Osteoblast (primary cell): ENCODE measurements at regions not wholly inside any gene's neighbourhood (a gene's known extent, or its start where the extent isn't known, plus 50 kb on each side); places are given as distances from the start of the nearest gene placed in this dataset.

Source experiments
- DNase-seq: peaks from one replicate; pipeline ENCODE4 v3.0.0; 2011; ENCODE audit warnings: low spot score, mixed read lengths; ENCODE audit not compliant: insufficient read length; ENCODE audit errors: missing footprints
- H2AFZ ChIP-seq: 2 replicates; pipeline ENCODE4 v1.6.0; 2011; ENCODE audit warnings: mild to moderate bottlenecking, low read length
- H3K27ac ChIP-seq: 2 replicates; pipeline ENCODE4 v1.5.1; 2011; ENCODE audit warnings: mild to moderate bottlenecking, low read depth, low read length, moderate library complexity
- H3K27me3 ChIP-seq: 2 replicates; pipeline ENCODE4 v1.6.0; 2012; ENCODE audit warnings: mild to moderate bottlenecking, control low read depth, inconsistent platforms, low read length, moderate library complexity; ENCODE audit not compliant: insufficient read depth
- H3K36me3 ChIP-seq: 2 replicates; pipeline ENCODE4 v1.5.1; 2011; ENCODE audit warnings: mild to moderate bottlenecking, low read length, control low read depth, moderate library complexity; ENCODE audit not compliant: insufficient read depth
- H3K4me1 ChIP-seq: 2 replicates; pipeline ENCODE4 v1.5.1; 2011; ENCODE audit warnings: mild to moderate bottlenecking, low read length, control low read depth, moderate library complexity; ENCODE audit not compliant: insufficient read depth
- H3K4me2 ChIP-seq: 2 replicates; pipeline ENCODE4 v1.6.0; 2011; ENCODE audit warnings: mild to moderate bottlenecking, low read length; ENCODE audit not compliant: insufficient read depth
- H3K4me3 ChIP-seq: fragments of 200-600 bp; sonication (generic); 3 replicates; pipeline ENCODE4 v1.5.1; 2012; ENCODE audit warnings: mild to moderate bottlenecking, low read length, inconsistent platforms; ENCODE audit not compliant: insufficient read depth
- H3K79me2 ChIP-seq: 2 replicates; pipeline ENCODE4 v1.6.0; 2012; ENCODE audit warnings: mild to moderate bottlenecking, low read length, control low read depth, inconsistent platforms; ENCODE audit not compliant: insufficient read depth
- H3K9me3 ChIP-seq: 2 replicates; pipeline ENCODE4 v1.5.1; 2011; ENCODE audit warnings: low read depth, low read length, control low read depth
- H4K20me1 ChIP-seq: 2 replicates; pipeline ENCODE4 v1.6.0; 2012; ENCODE audit warnings: mild to moderate bottlenecking, low read length, control low read depth; ENCODE audit not compliant: insufficient read depth
- TF ChIP-seq, protein P1 (sequence below): IDR thresholded peaks from 2 replicates; pipeline ENCODE4 v1.5.1; 2011; ENCODE audit warnings: mild to moderate bottlenecking, low read depth, low read length, moderate library complexity; ENCODE audit errors: extremely low read depth

DNA sequence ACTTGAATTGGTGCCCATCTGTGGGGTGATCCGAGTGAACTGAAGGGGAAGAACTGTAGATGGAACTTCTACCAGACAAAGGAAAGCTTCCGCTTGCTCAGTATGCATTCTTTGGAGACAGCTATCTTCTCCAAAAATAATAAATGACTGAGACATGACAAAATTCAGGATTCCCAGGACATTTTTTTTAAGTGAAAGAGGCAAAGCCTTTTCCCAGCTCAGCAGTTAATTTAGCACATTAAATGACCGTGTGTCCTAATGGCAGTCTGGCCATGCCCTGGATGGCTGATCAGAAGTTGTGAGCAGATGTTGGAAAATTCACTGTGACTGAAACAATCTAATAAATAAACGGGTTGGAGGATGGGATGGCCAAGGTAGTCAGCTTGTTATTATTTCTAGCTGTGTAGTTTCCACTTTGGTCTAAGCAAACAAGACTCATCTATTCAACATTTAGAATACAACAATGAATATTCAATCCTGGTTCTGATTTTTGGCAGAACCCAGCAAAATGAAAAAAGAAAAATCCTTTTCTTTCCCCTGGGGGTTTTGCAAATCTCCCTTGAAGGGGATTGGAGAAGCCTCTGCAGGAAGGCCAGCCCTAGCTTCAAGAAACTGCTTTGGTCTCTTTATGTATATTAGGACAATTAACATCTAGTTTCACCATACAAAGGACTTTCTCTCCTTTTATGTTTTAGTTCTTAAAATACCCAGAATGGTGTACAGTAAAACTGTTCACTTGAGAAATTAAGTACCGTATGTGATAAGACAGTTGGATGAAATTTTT is 540.9 kb upstream of the MDFIC2 start:
- TF ChIP-seq, protein P1, sequence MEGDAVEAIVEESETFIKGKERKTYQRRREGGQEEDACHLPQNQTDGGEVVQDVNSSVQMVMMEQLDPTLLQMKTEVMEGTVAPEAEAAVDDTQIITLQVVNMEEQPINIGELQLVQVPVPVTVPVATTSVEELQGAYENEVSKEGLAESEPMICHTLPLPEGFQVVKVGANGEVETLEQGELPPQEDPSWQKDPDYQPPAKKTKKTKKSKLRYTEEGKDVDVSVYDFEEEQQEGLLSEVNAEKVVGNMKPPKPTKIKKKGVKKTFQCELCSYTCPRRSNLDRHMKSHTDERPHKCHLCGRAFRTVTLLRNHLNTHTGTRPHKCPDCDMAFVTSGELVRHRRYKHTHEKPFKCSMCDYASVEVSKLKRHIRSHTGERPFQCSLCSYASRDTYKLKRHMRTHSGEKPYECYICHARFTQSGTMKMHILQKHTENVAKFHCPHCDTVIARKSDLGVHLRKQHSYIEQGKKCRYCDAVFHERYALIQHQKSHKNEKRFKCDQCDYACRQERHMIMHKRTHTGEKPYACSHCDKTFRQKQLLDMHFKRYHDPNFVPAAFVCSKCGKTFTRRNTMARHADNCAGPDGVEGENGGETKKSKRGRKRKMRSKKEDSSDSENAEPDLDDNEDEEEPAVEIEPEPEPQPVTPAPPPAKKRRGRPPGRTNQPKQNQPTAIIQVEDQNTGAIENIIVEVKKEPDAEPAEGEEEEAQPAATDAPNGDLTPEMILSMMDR: no peak
- peaks cover 70% of the 10 kb centered on the region for H3K4me1 ChIP-seq

DNA sequence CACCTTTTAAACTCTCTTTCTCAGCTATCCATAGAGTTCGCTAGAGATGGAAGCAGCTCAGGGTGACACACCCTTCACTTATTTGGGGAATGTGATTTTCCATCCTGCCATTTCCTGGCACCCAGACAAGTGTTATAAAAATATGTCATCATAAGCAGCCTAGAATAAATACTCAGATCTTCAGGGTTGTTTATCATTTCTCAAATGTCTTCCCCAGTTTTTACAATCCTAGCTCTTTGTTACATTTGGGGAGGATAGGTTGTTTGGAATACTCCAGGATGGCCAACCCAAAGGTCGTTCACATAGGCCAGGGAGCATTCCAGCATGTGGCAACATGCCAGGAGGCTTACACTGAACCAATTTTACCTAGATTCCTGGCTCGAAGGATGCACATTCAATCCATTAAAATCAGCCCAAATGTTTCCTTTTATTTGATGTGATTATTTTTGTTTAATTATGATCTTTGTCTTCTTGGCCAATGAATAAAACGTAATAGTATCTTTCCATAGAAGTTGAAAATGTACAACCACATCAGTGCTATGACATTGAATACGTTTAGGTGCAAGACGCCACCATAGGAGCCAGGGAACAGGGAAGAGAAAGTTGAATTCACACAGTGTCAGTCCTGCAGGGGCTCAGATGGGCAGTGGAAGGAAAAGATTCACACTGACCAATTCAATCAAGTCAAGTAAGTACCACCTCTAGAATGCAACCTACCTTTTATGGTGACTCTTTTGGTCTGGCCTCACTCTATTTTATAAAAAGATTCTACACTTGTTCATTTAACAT is 537.7 kb upstream of the MDFIC2 start:
- H3K4me1 ChIP-seq: peaks cover 46% of the 10 kb centered on the region
- TF ChIP-seq, protein P1: no peak
- no peak overlapping the region for H2AFZ ChIP-seq
- no peaks in the 10 kb centered on the region for H3K36me3 ChIP-seq
- H3K9me3 ChIP-seq: no peaks in the 10 kb centered on the region
- peak overlapping the region; percentile 43 for H3K4me2 ChIP-seq
- DNase-seq: peak; percentile 23
- H4K20me1 ChIP-seq: no peaks in the 10 kb centered on the region
- H3K4me3 ChIP-seq: no peak overlapping the region
- no peaks in the 10 kb centered on the region for H3K79me2 ChIP-seq
- H3K27me3 ChIP-seq: no peaks in the 10 kb centered on the region
- H3K27ac ChIP-seq: peak overlapping the region; percentile 88

More for the DNA sequence above, 540.9 kb upstream of the MDFIC2 start:
- Histone ChIP-seq H3K9me3 (no peaks in the 10 kb centered on the region), H4K20me1 (no peaks in the 10 kb centered on the region), H3K36me3 (no peaks in the 10 kb centered on the region), H3K4me2 (peak overlapping the region; percentile 48), H3K27ac (peak overlapping the region; percentile 93), H2AFZ (peak overlapping the region; percentile 5), H3K79me2 (no peaks in the 10 kb centered on the region), H3K27me3 (no peaks in the 10 kb centered on the region), H3K4me3 (no peak overlapping the region)
- peak; percentile 44 for DNase-seq

DNA sequence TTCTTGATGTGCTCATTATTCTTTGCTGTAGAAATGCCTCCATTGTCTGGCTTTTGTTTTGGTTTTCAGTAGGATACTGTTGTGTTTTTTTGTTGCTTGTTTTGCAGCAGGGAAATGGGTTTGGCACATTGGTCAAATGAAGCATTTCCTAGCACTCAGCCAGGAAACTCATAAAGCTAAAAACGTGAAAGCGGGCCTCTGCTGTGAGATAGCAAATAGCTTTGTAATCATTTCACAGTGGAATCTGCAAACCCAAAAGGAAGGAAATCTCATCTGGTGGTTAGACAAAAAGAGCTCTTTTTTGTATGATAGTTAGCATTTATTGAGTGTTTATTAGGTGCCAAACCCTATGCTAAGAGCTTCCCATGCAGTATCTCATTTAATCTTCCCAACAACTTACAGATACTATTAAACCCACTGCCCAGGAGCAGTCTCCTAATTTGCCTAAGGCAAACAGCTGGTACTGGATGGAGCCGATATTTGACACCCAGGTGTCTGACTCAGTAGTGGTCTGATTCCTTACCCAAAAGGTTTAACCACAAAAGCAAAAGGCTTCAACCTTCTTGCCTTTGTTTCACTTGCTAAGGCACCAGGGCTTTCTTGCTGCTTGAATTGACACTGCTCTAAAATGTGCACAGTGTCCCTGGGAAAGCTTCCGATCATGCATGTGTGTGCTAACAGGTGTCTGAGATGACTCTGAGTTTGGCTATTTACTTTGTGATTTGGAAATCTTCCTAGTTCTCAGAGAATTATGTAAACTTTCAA is 527.9 kb upstream of the MDFIC2 start:
- TF ChIP-seq, protein P1: no peak
- no peak for DNase-seq
- Histone ChIP-seq H4K20me1 (no peaks in the 10 kb centered on the region), H3K27me3 (no peaks in the 10 kb centered on the region), H3K27ac (no peak overlapping the region), H3K4me1 (no peaks in the 10 kb centered on the region), H3K79me2 (no peaks in the 10 kb centered on the region), H2AFZ (no peak overlapping the region), H3K36me3 (no peaks in the 10 kb centered on the region), H3K4me3 (no peak overlapping the region), H3K9me3 (no peaks in the 10 kb centered on the region), H3K4me2 (no peak overlapping the region)
